DND-41 (cell line): ENCODE measurements at regions not wholly inside any gene's neighbourhood (a gene's known extent, or its start where the extent isn't known, plus 50 kb on each side); places are given as distances from the start of the nearest gene placed in this dataset.
A peak's percentile ranks its signal among the peaks of the same experiment; 100 is the strongest.
"Not testable (repeated sequence)": the region's sequence is repeated elsewhere in the genome, so short reads cannot be mapped to it uniquely, and the experiment has no call there.

Source experiments
- ATAC-seq: fragments of 200-7000 bp; cut with Tn5 transposase; 3 replicates; pipeline ENCODE4 v1.9.1; 2021; ENCODE audit warnings: low read depth; ENCODE audit not compliant: insufficient read depth
- DNase-seq: peaks from one replicate; pipeline ENCODE4 v3.0.0-alpha.2; 2020
- H2AFZ ChIP-seq: 2 replicates; pipeline ENCODE4 v1.6.0; 2012; ENCODE audit warnings: low read depth, low read length
- H3K27ac ChIP-seq: 2 replicates; pipeline ENCODE4 v1.5.1; 2012; ENCODE audit warnings: low read length, inconsistent platforms
- H3K27me3 ChIP-seq: fragments of 200-600 bp; sonication (generic); 2 replicates; pipeline ENCODE4 v1.6.0; 2012; ENCODE audit warnings: low read length, mild to moderate bottlenecking, inconsistent platforms; ENCODE audit not compliant: insufficient read depth, poor library complexity
- H3K36me3 ChIP-seq: 2 replicates; pipeline ENCODE4 v1.5.1; 2012; ENCODE audit warnings: low read length, inconsistent platforms; ENCODE audit not compliant: insufficient read depth
- H3K4me1 ChIP-seq: 2 replicates; pipeline ENCODE4 v1.5.1; 2012; ENCODE audit warnings: mild to moderate bottlenecking, low read length; ENCODE audit not compliant: insufficient read depth
- H3K4me2 ChIP-seq: 2 replicates; pipeline ENCODE4 v1.6.0; 2012; ENCODE audit warnings: mild to moderate bottlenecking, moderate library complexity, low read length, inconsistent platforms; ENCODE audit not compliant: insufficient read depth
- H3K4me3 ChIP-seq, 2 experiments: fragments of 200-600 bp in 1 of 2; shearing (Covaris generic) in 1 of 2; 2 replicates each; pipeline ENCODE4 v1.5.1; 2012 to 2016; ENCODE audit warnings: inconsistent platforms in 2 of 2, low read length in 2 of 2, mild to moderate bottlenecking in 2 of 2, low read depth in 1 of 2, moderate library complexity in 1 of 2
- H3K79me2 ChIP-seq: 2 replicates; pipeline ENCODE4 v1.6.0; 2012; ENCODE audit warnings: low read length, inconsistent platforms; ENCODE audit not compliant: insufficient read depth
- H3K9ac ChIP-seq: 2 replicates; pipeline ENCODE4 v1.6.0; 2012; ENCODE audit warnings: low read depth, mild to moderate bottlenecking, inconsistent platforms, low read length, moderate library complexity
- H3K9me3 ChIP-seq: 2 replicates; pipeline ENCODE4 v1.5.1; 2012; ENCODE audit warnings: low read length, moderate library complexity, mild to moderate bottlenecking, inconsistent platforms; ENCODE audit not compliant: insufficient read depth, severe bottlenecking
- H4K20me1 ChIP-seq: 2 replicates; pipeline ENCODE4 v1.6.0; 2012; ENCODE audit warnings: low read length; ENCODE audit not compliant: insufficient read depth
- CTCF ChIP-seq: IDR thresholded peaks from 2 replicates; pipeline ENCODE4 v1.5.1; 2012; ENCODE audit warnings: borderline replicate concordance, low read length, moderate library complexity, mild to moderate bottlenecking; ENCODE audit not compliant: poor library complexity, severe bottlenecking; ENCODE audit errors: extremely low read depth
- EZH2 ChIP-seq: IDR thresholded peaks from 3 replicates; pipeline ENCODE4 v1.6.1; 2012; ENCODE audit warnings: borderline replicate concordance, low read depth, mild to moderate bottlenecking, moderate library complexity, low read length, inconsistent platforms; ENCODE audit not compliant: severe bottlenecking

- H4K20me1 ChIP-seq = no peaks in the 10 kb centered on the region
- no peaks in the 10 kb centered on the region for H3K79me2 ChIP-seq
- H3K27me3 ChIP-seq = no peaks in the 10 kb centered on the region
- no peak overlapping the region for H3K4me3 ChIP-seq
- H3K36me3 ChIP-seq = no peaks in the 10 kb centered on the region
- ATAC-seq (no peak), DNase-seq (no peak)
- no peaks in the 10 kb centered on the region for H3K9me3 ChIP-seq
- H2AFZ ChIP-seq = peak overlapping the region; percentile 16; the same call in 1 of the 2 replicates
- TF ChIP-seq EZH2 = no peak
- TF ChIP-seq CTCF = no peak
- no peaks in the 10 kb centered on the region for H3K4me1 ChIP-seq
- H3K9ac ChIP-seq = no peak overlapping the region
- H3K27ac ChIP-seq = no peak overlapping the region
- H3K4me2 ChIP-seq = no peak overlapping the region
These were observed 804.8 kb downstream of the SLITRK1 start for GRCh38 chr13:83077499-83077898.

GRCh38 chr13:83073930-83074329 is 808.3 kb downstream of the SLITRK1 start:
- not testable (repeated sequence) for H2AFZ ChIP-seq, H3K4me1 ChIP-seq, H3K36me3 ChIP-seq, H3K27ac ChIP-seq, H4K20me1 ChIP-seq, H3K9ac ChIP-seq, H3K9me3 ChIP-seq, DNase-seq, H3K79me2 ChIP-seq, ATAC-seq, H3K4me3 ChIP-seq, H3K4me2 ChIP-seq, H3K27me3 ChIP-seq

GRCh38 chr13:83065108-83065507 is 817.2 kb downstream of the SLITRK1 start:
- ATAC-seq (no peak), DNase-seq (no peak)
- TF ChIP-seq EZH2 = no peak
- no peak for TF ChIP-seq CTCF

GRCh38 chr13:83057119-83057518 is 825.2 kb downstream of the SLITRK1 start:
- TF ChIP-seq CTCF = no peak
- Histone ChIP-seq H3K4me1 (no peaks in the 10 kb centered on the region), H4K20me1 (no peaks in the 10 kb centered on the region), H3K27me3 (no peaks in the 10 kb centered on the region), H3K36me3 (no peaks in the 10 kb centered on the region), H3K9ac (no peak overlapping the region), H3K4me3 (no peak overlapping the region), H3K4me2 (no peak overlapping the region), H3K79me2 (no peaks in the 10 kb centered on the region), H2AFZ (no peak overlapping the region), H3K27ac (no peak overlapping the region), H3K9me3 (no peaks in the 10 kb centered on the region)
- DNase-seq = no peak
- ATAC-seq = no peak

More at GRCh38 chr13:83065108-83065507, 817.2 kb downstream of the SLITRK1 start:
- Histone ChIP-seq H4K20me1 (no peaks in the 10 kb centered on the region), H3K4me3 (no peak overlapping the region), H3K27ac (no peak overlapping the region), H3K27me3 (no peaks in the 10 kb centered on the region), H3K4me2 (no peak overlapping the region), H3K36me3 (no peaks in the 10 kb centered on the region), H3K79me2 (no peaks in the 10 kb centered on the region), H3K4me1 (no peaks in the 10 kb centered on the region), H3K9me3 (no peaks in the 10 kb centered on the region), H2AFZ (no peak overlapping the region), H3K9ac (no peak overlapping the region)
